HK-2 (cell line): ENCODE measurements at regions not wholly inside any gene's neighbourhood (a gene's known extent, or its start where the extent isn't known, plus 50 kb on each side); places are given as distances from the start of the nearest gene placed in this dataset.

Experiments used
- DNase-seq: peaks from one replicate; pipeline ENCODE4 v3.0.0-alpha.2; 2018; ENCODE audit not compliant: unreplicated experiment

DNA sequence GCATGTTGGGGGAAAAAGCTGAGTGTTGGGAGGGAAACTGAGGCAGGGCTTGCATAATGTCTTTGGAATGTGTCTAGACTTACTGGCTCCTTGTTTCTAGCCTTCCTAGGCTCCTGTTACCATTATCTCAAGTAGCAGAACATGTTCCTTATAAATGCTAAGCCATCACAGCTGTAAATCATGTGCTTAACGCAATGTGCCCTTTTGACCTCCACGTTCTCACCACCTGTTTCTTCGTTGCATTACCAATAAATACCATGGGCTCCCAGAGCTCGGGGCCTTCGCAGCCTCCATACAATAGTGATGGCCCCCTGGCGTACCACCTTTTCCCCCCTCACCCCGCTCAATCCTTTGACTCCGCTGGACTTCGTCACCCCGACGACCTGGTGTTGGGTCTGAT lies 54.0 kb upstream of the CWC22 start:
- no peak for DNase-seq

DNA sequence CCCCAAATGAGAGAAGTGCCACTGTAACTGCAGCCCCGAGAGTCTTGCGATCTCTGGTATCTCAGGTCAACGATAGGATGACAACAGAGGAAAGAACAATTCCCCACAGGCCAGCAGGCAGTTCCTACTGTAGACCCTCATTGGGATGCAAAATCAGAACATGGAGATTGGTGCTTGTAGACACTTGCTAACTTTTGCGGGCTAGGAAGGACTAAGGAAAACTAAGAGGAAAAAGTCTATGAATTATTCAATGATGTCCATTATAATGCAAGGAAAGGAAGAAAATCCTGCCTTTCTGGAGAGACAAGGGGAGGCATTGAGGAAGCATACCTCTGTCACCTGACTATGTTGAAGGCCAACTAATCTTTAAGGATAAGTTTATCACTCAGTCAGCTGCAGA lies 51.9 kb upstream of the CWC22 start:
- DNase-seq: no peak

DNA sequence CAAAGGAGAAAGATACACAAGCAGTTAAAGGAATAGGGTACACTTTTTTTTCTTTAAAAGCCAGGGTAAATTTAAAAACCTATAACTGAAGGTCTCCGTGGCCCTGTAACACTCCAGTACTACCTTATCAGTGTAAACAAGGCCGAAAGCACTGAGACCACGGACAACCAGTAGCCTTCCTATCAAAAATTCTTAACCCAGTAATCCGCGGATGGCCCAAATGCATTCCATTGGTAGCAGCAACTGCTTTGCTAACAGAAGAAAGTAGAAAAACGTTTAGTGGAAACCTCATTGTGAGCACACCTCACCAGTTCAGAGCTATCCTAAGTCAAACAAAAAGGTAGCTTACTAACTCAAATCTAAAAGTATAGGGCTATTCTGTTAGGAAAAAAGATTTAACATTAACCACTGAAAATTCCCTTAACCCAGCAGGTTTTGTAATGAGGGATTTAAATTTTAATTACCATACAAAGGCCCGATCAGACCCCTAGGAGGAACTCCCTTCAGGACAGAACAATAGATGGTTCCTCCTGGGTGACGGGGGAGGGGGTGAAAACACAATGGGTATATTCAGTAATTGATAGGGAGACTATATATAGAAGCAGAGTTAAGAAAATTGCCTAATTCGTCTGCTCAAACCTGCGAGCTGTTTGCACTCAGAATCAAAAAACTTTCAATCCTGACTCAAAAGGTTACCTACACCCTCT lies 50.8 kb upstream of the CWC22 start:
- no peak for DNase-seq
